IMR-90 (cell line): ENCODE measurements at regions not wholly inside any gene's neighbourhood (a gene's known extent, or its start where the extent isn't known, plus 50 kb on each side); places are given as distances from the start of the nearest gene placed in this dataset.

ENCODE experiments used
- ATAC-seq: fragments of 200-7000 bp; cut with Tn5 transposase; 2 replicates; pipeline ENCODE4 v1.9.1; 2020; ENCODE audit warnings: low read depth, mild to moderate bottlenecking, moderate library complexity
- BruUV-seq: library from RNA; stranded (reverse); fragments of 400-500 nt; replicated peaks from 2 replicates; lab custom pipeline; 2021; lab: Mats Ljungman, UMichigan
- CTCF ChIA-PET: fragments of 300-600 bp; formaldehyde crosslinking; extraction: SDS; loops from one replicate; lab custom pipeline; 2021; ENCODE audit warnings: antibody characterized with exemption; lab: Yijun Ruan, JAX
- POLR2A ChIA-PET: fragments of 300-600 bp; sonication (Branson Sonifier 250); formaldehyde crosslinking; loops from one replicate; lab custom pipeline; 2022; ENCODE audit warnings: antibody characterized with exemption; ENCODE audit not compliant: unreplicated experiment; lab: Charles Lee
- DNase-seq: peaks from one replicate; pipeline ENCODE4 v3.0.0; 2013
- H2AFZ ChIP-seq: replicated peaks from 2 replicates; pipeline ENCODE3; 2013; ENCODE audit warnings: low read length, mild to moderate bottlenecking; ENCODE audit not compliant: poor library complexity
- H2AK5ac ChIP-seq: 2 replicates; pipeline ENCODE4 v1.6.1; 2013; ENCODE audit warnings: low read depth, low read length, inconsistent platforms
- H2AK9ac ChIP-seq: replicated peaks from 2 replicates; pipeline ENCODE3; 2013; ENCODE audit warnings: mild to moderate bottlenecking, low read depth, low read length, moderate library complexity; ENCODE audit not compliant: poor library complexity
- H2BK120ac ChIP-seq: 2 replicates; pipeline ENCODE4 v1.6.1; 2013; ENCODE audit warnings: low read depth, low read length, inconsistent platforms
- H2BK15ac ChIP-seq: 3 replicates; pipeline ENCODE4 v1.6.1; 2013; ENCODE audit warnings: low read depth, low read length, inconsistent platforms
- H2BK20ac ChIP-seq: 2 replicates; pipeline ENCODE4 v1.6.1; 2013; ENCODE audit warnings: low read depth, mild to moderate bottlenecking, inconsistent platforms, low read length, moderate library complexity
- H2BK5ac ChIP-seq: 2 replicates; pipeline ENCODE4 v1.6.1; 2013; ENCODE audit warnings: mild to moderate bottlenecking, low read depth, low read length, inconsistent platforms; ENCODE audit not compliant: poor library complexity, severe bottlenecking
- H3K14ac ChIP-seq: replicated peaks from 2 replicates; pipeline ENCODE4 v1.6.1; 2013; ENCODE audit warnings: low read depth, low read length, inconsistent platforms
- H3K18ac ChIP-seq: 2 replicates; pipeline ENCODE4 v1.6.1; 2013; ENCODE audit warnings: low read depth, low read length, control low read depth
- H3K23ac ChIP-seq: 2 replicates; pipeline ENCODE4 v1.6.1; 2013; ENCODE audit warnings: low read depth, low read length, inconsistent platforms
- H3K27ac ChIP-seq: 2 replicates; pipeline ENCODE4 v1.5.1; 2013; ENCODE audit warnings: mild to moderate bottlenecking, control low read depth, low read length; ENCODE audit not compliant: insufficient read depth
- H3K27me3 ChIP-seq: 2 replicates; pipeline ENCODE4 v1.6.1; 2013; ENCODE audit warnings: low read length; ENCODE audit not compliant: control insufficient read depth, insufficient read depth
- H3K36me3 ChIP-seq: 2 replicates; pipeline ENCODE4 v1.6.1; 2013; ENCODE audit warnings: low read length, mixed read lengths; ENCODE audit not compliant: control insufficient read depth, insufficient read depth
- H3K4ac ChIP-seq: 2 replicates; pipeline ENCODE4 v1.6.1; 2013; ENCODE audit warnings: low read depth, low read length, inconsistent platforms
- H3K4me1 ChIP-seq: 2 replicates; pipeline ENCODE4 v1.6.1; 2013; ENCODE audit warnings: low read length, mixed read lengths; ENCODE audit not compliant: control insufficient read depth, insufficient read depth
- H3K4me2 ChIP-seq: 2 replicates; pipeline ENCODE4 v1.6.1; 2013; ENCODE audit warnings: low read depth, mild to moderate bottlenecking, control low read depth, low read length, moderate library complexity
- H3K4me3 ChIP-seq: 2 replicates; pipeline ENCODE4 v1.5.1; 2013; ENCODE audit warnings: low read depth, mild to moderate bottlenecking, control low read depth, low read length, moderate library complexity; ENCODE audit not compliant: insufficient read depth
- H3K56ac ChIP-seq: 2 replicates; pipeline ENCODE4 v1.6.1; 2013; ENCODE audit warnings: low read length, inconsistent platforms; ENCODE audit not compliant: insufficient read depth; ENCODE audit errors: extremely low read depth
- H3K79me1 ChIP-seq, 2 experiments: 2 replicates each; pipeline ENCODE4 v1.6.1; 2013; ENCODE audit warnings: low read length in 2 of 2, inconsistent platforms in 1 of 2, low read depth in 1 of 2
- H3K9ac ChIP-seq: 2 replicates; pipeline ENCODE4 v1.6.1; 2013; ENCODE audit warnings: low read depth, low read length, control low read depth
- H3K9me1 ChIP-seq: 2 replicates; pipeline ENCODE4 v1.6.1; 2013; ENCODE audit warnings: low read length, inconsistent platforms; ENCODE audit not compliant: insufficient read depth
- H3K9me3 ChIP-seq: 2 replicates; pipeline ENCODE4 v1.6.1; 2013; ENCODE audit warnings: low read length; ENCODE audit not compliant: control insufficient read depth, insufficient read depth
- H4K20me1 ChIP-seq: 2 replicates; pipeline ENCODE4 v1.6.1; 2013; ENCODE audit warnings: low read length, inconsistent platforms; ENCODE audit not compliant: insufficient read depth
- H4K5ac ChIP-seq: 2 replicates; pipeline ENCODE4 v1.6.1; 2013; ENCODE audit warnings: mild to moderate bottlenecking, low read depth, low read length, control low read depth
- H4K8ac ChIP-seq, 2 experiments: 2 replicates each; pipeline ENCODE4 v1.6.1; 2013; ENCODE audit warnings: low read depth in 2 of 2, low read length in 2 of 2, control low read depth in 1 of 2, inconsistent platforms in 1 of 2
- H4K91ac ChIP-seq: 2 replicates; pipeline ENCODE4 v1.6.1; 2013; ENCODE audit warnings: low read depth, low read length, inconsistent platforms; ENCODE audit not compliant: insufficient read depth
- BHLHE40 ChIP-seq: fragments of 150-350 bp; IDR thresholded peaks from 2 replicates; pipeline ENCODE4 v1.6.1; 2016; ENCODE audit warnings: mild to moderate bottlenecking, low read depth, low read length
- CEBPB ChIP-seq: IDR thresholded peaks from 2 replicates; pipeline ENCODE4 v1.6.1; 2012; ENCODE audit warnings: low read depth, low read length, improper control_type of control experiment
- FOS ChIP-seq: fragments of 150-350 bp; IDR thresholded peaks from 2 replicates; pipeline ENCODE4 v1.6.1; 2016; ENCODE audit warnings: low read depth, low read length
- MXI1 ChIP-seq: IDR thresholded peaks from 2 replicates; pipeline ENCODE4 v1.6.1; 2012; ENCODE audit warnings: low read depth, mild to moderate bottlenecking, low read length, moderate library complexity, borderline replicate concordance
- POLR2A ChIP-seq: IDR thresholded peaks from 2 replicates; pipeline ENCODE4 v1.6.1; 2012; ENCODE audit warnings: mild to moderate bottlenecking, low read depth, low read length
- RAD21 ChIP-seq: IDR thresholded peaks from 2 replicates; pipeline ENCODE4 v1.6.1; 2012; ENCODE audit warnings: low read length, improper control_type of control experiment
- SMC3 ChIP-seq: fragments of 150-350 bp; IDR thresholded peaks from 2 replicates; pipeline ENCODE4 v1.6.1; 2016; ENCODE audit warnings: low read depth, mild to moderate bottlenecking, antibody characterized with exemption, low read length, moderate library complexity
- WGBS, 2 experiments: methylation state at CpG; one replicate each; pipeline versions ENCODE4 v1.1.5 to v1.1.7; 2013; ENCODE audit warnings: missing lambda C conversion rate in 2 of 2; ENCODE audit not compliant: insufficient read length in 1 of 2; ENCODE audit errors: extremely low coverage in 2 of 2; 5-methylcytosine and 5-hydroxymethylcytosine counted together
- dilution Hi-C: fragments of 300-500 bp; cut with HindIII; formaldehyde crosslinking; loops from one replicate; pipeline ENCODE4 v1.14.3; 2018; ENCODE audit warnings: low sequenced_read_pairs; ENCODE audit not compliant: unreplicated experiment
- in situ Hi-C: fragments of 300-500 bp; cut with MboI; formaldehyde crosslinking; loops from 3 replicates; pipeline ENCODE4 v1.14.3; 2019; ENCODE audit warnings: low sequenced_read_pairs, inconsistent platforms, mixed read lengths
- intact Hi-C: fragments of 100-400 bp; cut with micrococcal nuclease; formaldehyde crosslinking; loops from 2 replicates; pipeline ENCODE4 v1.10.0; 2022
- TF ChIP-seq, protein P1 (sequence below): fragments of 150-350 bp; IDR thresholded peaks from 2 replicates; pipeline ENCODE4 v1.6.1; 2016; ENCODE audit warnings: low read depth, mild to moderate bottlenecking, low read length, moderate library complexity, borderline replicate concordance
- TF ChIP-seq, protein P2 (sequence below): fragments of 150-350 bp; IDR thresholded peaks from 2 replicates; pipeline ENCODE4 v1.6.1; 2017; ENCODE audit warnings: mild to moderate bottlenecking, antibody characterized with exemption, low read length, low read depth

DNA sequence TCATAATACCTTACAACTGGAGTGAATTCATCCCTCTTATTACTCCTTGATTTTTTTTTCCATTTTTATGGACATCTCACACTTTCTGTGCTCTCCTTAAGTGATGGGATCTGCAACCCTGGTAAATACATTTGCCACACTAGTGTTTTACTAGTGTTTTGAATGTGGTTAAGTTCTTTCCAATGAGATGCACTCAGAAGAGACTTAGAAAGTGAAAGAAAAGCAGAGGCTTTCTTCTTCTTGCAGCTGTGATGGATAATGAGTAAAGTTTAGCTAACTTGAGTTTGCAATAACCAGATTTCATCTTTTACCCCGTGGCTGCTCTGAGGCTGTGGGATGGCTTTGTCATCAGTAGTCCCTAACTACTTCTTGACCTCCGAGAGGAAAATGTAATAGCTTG, 1248.4 kb downstream of the NSUN3 start:
- Histone ChIP-seq H2AK5ac (no peak overlapping the region), H2BK20ac (no peak overlapping the region), H2AK9ac (no peak overlapping the region), H3K4me2 (no peak overlapping the region), H3K4me1 (no peaks in the 10 kb centered on the region), H3K9ac (no peak overlapping the region), H3K18ac (no peak overlapping the region), H3K27me3 (no peaks in the 10 kb centered on the region), H2BK5ac (no peak overlapping the region), H4K91ac (no peak overlapping the region), H3K14ac (no peak overlapping the region), H3K23ac (no peak overlapping the region), H2BK120ac (no peak overlapping the region), H4K8ac (no peak overlapping the region), H2AFZ (no peak overlapping the region), H3K27ac (no peak overlapping the region), H3K79me1 (no peaks in the 10 kb centered on the region), H3K4ac (no peak overlapping the region), H2BK15ac (no peak overlapping the region), H3K36me3 (no peaks in the 10 kb centered on the region), H3K9me3 (peaks cover 6% of the 10 kb centered on the region; the same call in 1 of the 2 replicates), H3K56ac (no peak overlapping the region), H4K20me1 (no peaks in the 10 kb centered on the region), H4K5ac (no peak overlapping the region), H3K9me1 (no peaks in the 10 kb centered on the region), H3K4me3 (no peak overlapping the region)
- no TSS peak for BruUV-seq
- 60% methylated on average over 1 of the region's 2 CpGs; no CpG with 5 or more reads in 1 of the 2 experiments for WGBS, 2 experiments
- ChIA-PET CTCF (no interaction called here), POLR2A (no interaction called here)
- in situ Hi-C loops (no loop called here), intact Hi-C loops (no loop called here), dilution Hi-C loops (no loop called here)
- ATAC-seq (no peak), DNase-seq (no peak)
- TF ChIP-seq CEBPB (no peak), POLR2A (no peak), FOS (no peak), RAD21 (no peak), MXI1 (no peak), SMC3 (no peak), BHLHE40 (no peak)
- TF ChIP-seq, protein P1, sequence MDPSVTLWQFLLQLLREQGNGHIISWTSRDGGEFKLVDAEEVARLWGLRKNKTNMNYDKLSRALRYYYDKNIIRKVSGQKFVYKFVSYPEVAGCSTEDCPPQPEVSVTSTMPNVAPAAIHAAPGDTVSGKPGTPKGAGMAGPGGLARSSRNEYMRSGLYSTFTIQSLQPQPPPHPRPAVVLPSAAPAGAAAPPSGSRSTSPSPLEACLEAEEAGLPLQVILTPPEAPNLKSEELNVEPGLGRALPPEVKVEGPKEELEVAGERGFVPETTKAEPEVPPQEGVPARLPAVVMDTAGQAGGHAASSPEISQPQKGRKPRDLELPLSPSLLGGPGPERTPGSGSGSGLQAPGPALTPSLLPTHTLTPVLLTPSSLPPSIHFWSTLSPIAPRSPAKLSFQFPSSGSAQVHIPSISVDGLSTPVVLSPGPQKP = no peak
- TF ChIP-seq, protein P2, sequence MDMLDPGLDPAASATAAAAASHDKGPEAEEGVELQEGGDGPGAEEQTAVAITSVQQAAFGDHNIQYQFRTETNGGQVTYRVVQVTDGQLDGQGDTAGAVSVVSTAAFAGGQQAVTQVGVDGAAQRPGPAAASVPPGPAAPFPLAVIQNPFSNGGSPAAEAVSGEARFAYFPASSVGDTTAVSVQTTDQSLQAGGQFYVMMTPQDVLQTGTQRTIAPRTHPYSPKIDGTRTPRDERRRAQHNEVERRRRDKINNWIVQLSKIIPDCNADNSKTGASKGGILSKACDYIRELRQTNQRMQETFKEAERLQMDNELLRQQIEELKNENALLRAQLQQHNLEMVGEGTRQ = no peak
